K562 (cell line): ENCODE measurements at regions not wholly inside any gene's neighbourhood (a gene's known extent, or its start where the extent isn't known, plus 50 kb on each side); places are given as distances from the start of the nearest gene placed in this dataset.

Source experiments
- E2F6 ChIP-seq, 2 experiments: IDR thresholded peaks; 2 replicates each; pipeline ENCODE4 v1.6.1; 2011; ENCODE audit warnings: borderline replicate concordance in 1 of 2, control low read depth in 1 of 2, low read depth in 1 of 2, low read length in 1 of 2, mild to moderate bottlenecking in 1 of 2, mixed read lengths in 1 of 2, moderate library complexity in 1 of 2; ENCODE audit not compliant: insufficient read depth in 1 of 2, insufficient read length in 1 of 2, poor library complexity in 1 of 2, severe bottlenecking in 1 of 2; ENCODE audit errors: extremely low read depth in 1 of 2
- NFATC3 ChIP-seq: fragments of 450-650 bp; IDR thresholded peaks from 2 replicates; pipeline ENCODE4 v1.6.1; 2017; ENCODE audit warnings: mild to moderate bottlenecking
- PCBP2 ChIP-seq: fragments of 200-400 bp; formaldehyde crosslinking; IDR thresholded peaks from 2 replicates; pipeline ENCODE4 v1.6.1; 2018; ENCODE audit warnings: low read length, low read depth, mild to moderate bottlenecking, moderate library complexity; ENCODE audit not compliant: poor library complexity, severe bottlenecking
- POLR2B ChIP-seq: fragments of 450-650 bp; IDR thresholded peaks from 2 replicates; pipeline ENCODE4 v1.6.1; 2018; ENCODE audit warnings: low read depth; ENCODE audit not compliant: partially characterized antibody
- ZNF212 ChIP-seq: fragments of 450-650 bp; formaldehyde crosslinking; IDR thresholded peaks from 2 replicates; pipeline ENCODE4 v1.4.0; 2020; ENCODE audit warnings: mild to moderate bottlenecking
- ZNF79 ChIP-seq: fragments of 250-450 bp; sonication (Bioruptor Pico); IDR thresholded peaks from 2 replicates; pipeline ENCODE4 v1.4.0; 2020; ENCODE audit warnings: low read depth, mild to moderate bottlenecking, moderate library complexity
- TF ChIP-seq, protein P1 (sequence below), 2 experiments: fragments of 450-650 bp; formaldehyde crosslinking in 1 of 2; IDR thresholded peaks; 2 replicates each; pipeline versions ENCODE4 v1.4.0 to v1.6.1; 2014 to 2020; ENCODE audit warnings: mild to moderate bottlenecking in 2 of 2, borderline replicate concordance in 1 of 2, low read depth in 1 of 2
- TF ChIP-seq, protein P2 (sequence below), 3 experiments: fragments of 200-800 bp in 1 of 3; fragments of 250-450 bp in 1 of 3; fragments of 450-650 bp in 1 of 3; sonication (Bioruptor Pico) in 1 of 3; sonication (Bioruptor generic) in 1 of 3; formaldehyde crosslinking in 1 of 3; IDR thresholded peaks; 2 replicates each; pipeline versions ENCODE4 v1.6.1 to v1.8.0; 2016 to 2022; ENCODE audit warnings: mild to moderate bottlenecking in 2 of 3, missing genetic modification characterization in 2 of 3, missing compliant biosample characterization in 1 of 3, moderate library complexity in 1 of 3

DNA sequence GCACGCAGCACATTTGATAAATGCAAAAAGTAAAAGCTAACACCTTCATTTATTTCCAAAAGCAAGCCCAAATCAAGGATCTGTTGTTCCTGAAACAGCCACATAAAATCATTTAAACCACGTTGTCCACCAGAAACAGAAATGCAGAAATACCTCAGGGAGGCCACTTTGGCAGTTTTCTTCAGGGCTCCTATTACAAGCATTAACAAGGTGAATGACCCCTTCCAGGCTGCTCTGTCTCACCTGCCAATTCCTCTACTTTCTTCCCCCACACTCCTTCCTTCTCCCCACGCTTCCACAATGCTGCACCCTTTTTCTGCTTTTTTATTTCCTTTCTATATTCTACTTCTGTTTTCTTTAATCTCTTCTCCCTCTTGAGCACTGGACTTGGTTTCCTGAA, 55.0 kb upstream of the PTGFRN start (continued):
- no peak for TF ChIP-seq E2F6 (IDR thresholded peaks at IDR 0.05; ENCODE audit: borderline replicate concordance in 1 of 2, extremely low read depth in 1 of 2, insufficient read depth in 1 of 2, insufficient read length in 1 of 2, low read depth in 1 of 2, low read length in 1 of 2, poor library complexity in 1 of 2, severe bottlenecking in 1 of 2)
- TF ChIP-seq ZNF79 (CRISPR knock-in tag): no peak
- TF ChIP-seq, protein P1, sequence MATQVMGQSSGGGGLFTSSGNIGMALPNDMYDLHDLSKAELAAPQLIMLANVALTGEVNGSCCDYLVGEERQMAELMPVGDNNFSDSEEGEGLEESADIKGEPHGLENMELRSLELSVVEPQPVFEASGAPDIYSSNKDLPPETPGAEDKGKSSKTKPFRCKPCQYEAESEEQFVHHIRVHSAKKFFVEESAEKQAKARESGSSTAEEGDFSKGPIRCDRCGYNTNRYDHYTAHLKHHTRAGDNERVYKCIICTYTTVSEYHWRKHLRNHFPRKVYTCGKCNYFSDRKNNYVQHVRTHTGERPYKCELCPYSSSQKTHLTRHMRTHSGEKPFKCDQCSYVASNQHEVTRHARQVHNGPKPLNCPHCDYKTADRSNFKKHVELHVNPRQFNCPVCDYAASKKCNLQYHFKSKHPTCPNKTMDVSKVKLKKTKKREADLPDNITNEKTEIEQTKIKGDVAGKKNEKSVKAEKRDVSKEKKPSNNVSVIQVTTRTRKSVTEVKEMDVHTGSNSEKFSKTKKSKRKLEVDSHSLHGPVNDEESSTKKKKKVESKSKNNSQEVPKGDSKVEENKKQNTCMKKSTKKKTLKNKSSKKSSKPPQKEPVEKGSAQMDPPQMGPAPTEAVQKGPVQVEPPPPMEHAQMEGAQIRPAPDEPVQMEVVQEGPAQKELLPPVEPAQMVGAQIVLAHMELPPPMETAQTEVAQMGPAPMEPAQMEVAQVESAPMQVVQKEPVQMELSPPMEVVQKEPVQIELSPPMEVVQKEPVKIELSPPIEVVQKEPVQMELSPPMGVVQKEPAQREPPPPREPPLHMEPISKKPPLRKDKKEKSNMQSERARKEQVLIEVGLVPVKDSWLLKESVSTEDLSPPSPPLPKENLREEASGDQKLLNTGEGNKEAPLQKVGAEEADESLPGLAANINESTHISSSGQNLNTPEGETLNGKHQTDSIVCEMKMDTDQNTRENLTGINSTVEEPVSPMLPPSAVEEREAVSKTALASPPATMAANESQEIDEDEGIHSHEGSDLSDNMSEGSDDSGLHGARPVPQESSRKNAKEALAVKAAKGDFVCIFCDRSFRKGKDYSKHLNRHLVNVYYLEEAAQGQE (IDR thresholded peaks at IDR 0.05; ENCODE audit: borderline replicate concordance): no peak
- TF ChIP-seq, protein P1 (CRISPR knock-in tag; IDR thresholded peaks at IDR 0.05; ENCODE audit: low read depth): no peak
- TF ChIP-seq NFATC3: no peak
- TF ChIP-seq, protein P2, sequence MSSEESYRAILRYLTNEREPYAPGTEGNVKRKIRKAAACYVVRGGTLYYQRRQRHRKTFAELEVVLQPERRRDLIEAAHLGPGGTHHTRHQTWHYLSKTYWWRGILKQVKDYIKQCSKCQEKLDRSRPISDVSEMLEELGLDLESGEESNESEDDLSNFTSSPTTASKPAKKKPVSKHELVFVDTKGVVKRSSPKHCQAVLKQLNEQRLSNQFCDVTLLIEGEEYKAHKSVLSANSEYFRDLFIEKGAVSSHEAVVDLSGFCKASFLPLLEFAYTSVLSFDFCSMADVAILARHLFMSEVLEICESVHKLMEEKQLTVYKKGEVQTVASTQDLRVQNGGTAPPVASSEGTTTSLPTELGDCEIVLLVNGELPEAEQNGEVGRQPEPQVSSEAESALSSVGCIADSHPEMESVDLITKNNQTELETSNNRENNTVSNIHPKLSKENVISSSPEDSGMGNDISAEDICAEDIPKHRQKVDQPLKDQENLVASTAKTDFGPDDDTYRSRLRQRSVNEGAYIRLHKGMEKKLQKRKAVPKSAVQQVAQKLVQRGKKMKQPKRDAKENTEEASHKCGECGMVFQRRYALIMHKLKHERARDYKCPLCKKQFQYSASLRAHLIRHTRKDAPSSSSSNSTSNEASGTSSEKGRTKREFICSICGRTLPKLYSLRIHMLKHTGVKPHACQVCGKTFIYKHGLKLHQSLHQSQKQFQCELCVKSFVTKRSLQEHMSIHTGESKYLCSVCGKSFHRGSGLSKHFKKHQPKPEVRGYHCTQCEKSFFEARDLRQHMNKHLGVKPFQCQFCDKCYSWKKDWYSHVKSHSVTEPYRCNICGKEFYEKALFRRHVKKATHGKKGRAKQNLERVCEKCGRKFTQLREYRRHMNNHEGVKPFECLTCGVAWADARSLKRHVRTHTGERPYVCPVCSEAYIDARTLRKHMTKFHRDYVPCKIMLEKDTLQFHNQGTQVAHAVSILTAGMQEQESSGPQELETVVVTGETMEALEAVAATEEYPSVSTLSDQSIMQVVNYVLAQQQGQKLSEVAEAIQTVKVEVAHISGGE (CRISPR knock-in tag; IDR thresholded peaks at IDR 0.05): no peak
- no peak for TF ChIP-seq ZNF212 (CRISPR knock-in tag)
- no peak for TF ChIP-seq PCBP2
- no peak for TF ChIP-seq POLR2B
